ENCODE measurements at regions not wholly inside any gene's neighbourhood (a gene's known extent, or its start where the extent isn't known, plus 50 kb on each side); places are given as distances from the start of the nearest gene placed in this dataset.

GRCh38 chr5:2451100-2451499 is 300.4 kb downstream of the IRX2 start:
- no peak overlapping the region for H3K4me2 ChIP-seq
- H3K27me3 ChIP-seq (ENCODE audit: insufficient read depth), result no peaks in the 10 kb centered on the region
- no peaks in the 10 kb centered on the region for H3K4me1 ChIP-seq (ENCODE audit: insufficient read depth)
- DNase-seq (ENCODE audit: low spot score) (no peak), ATAC-seq (no peak)
- Mint-ChIP-seq H3K36me3 (ENCODE audit: low read depth) (no peaks in the 10 kb centered on the region), H3K4me1 (no peaks in the 10 kb centered on the region), H3K27ac (no peak overlapping the region), H3K9me3 (peaks cover 7% of the 10 kb centered on the region; the same call in 2 of the 3 replicates), H3K4me3 (no peak overlapping the region), H3K27me3 (ENCODE audit: insufficient read depth, low read depth, poor library complexity) (no peaks in the 10 kb centered on the region)
- H2AFZ ChIP-seq, result no peak overlapping the region
- no peaks in the 10 kb centered on the region for H3K9me2 ChIP-seq (ENCODE audit: insufficient read depth)
- H3K79me2 ChIP-seq (replicated peaks; ENCODE audit: insufficient read depth), result no peaks in the 10 kb centered on the region
- no peaks in the 10 kb centered on the region for H4K20me1 ChIP-seq (replicated peaks; ENCODE audit: insufficient read depth)
- TF ChIP-seq ETS1 (IDR thresholded peaks at IDR 0.05), result no peak
- no peak for TF ChIP-seq CREB1 (CRISPR knock-in tag; IDR thresholded peaks at IDR 0.05; ENCODE audit: low read depth)
- no peak for TF ChIP-seq ZNF462 (CRISPR knock-in tag; IDR thresholded peaks at IDR 0.05)
- no peak for TF ChIP-seq EZH2 (IDR thresholded peaks at IDR 0.05; ENCODE audit: low read depth, unreplicated experiment)
- no peak for TF ChIP-seq STAT1 (IDR thresholded peaks at IDR 0.05; ENCODE audit: unreplicated experiment)
- TF ChIP-seq NANOG (IDR thresholded peaks at IDR 0.05; ENCODE audit: borderline replicate concordance), result no peak
- no peak for TF ChIP-seq CTCF (conservative IDR thresholded peaks at IDR 0.05; ENCODE audit: low read depth in 2 of 2)
- TF ChIP-seq ZNF114 (CRISPR knock-in tag; IDR thresholded peaks at IDR 0.05), result no peak
- TF ChIP-seq POLR2AphosphoS5 (IDR thresholded peaks at IDR 0.05; ENCODE audit: low read depth), result no peak
- no peak for TF ChIP-seq ZNF331 (CRISPR knock-in tag; IDR thresholded peaks at IDR 0.05; ENCODE audit: low read depth)
- TF ChIP-seq REST (IDR thresholded peaks at IDR 0.05; ENCODE audit: unreplicated experiment), result no peak
- no peak for TF ChIP-seq EZH2phosphoT487 (IDR thresholded peaks at IDR 0.05; ENCODE audit: unreplicated experiment)
- no peak for TF ChIP-seq JUNB (IDR thresholded peaks at IDR 0.05; ENCODE audit: unreplicated experiment)
- no peaks in the 10 kb centered on the region for H3F3A ChIP-seq (replicated peaks; ENCODE audit: low read depth)
- no peaks in the 10 kb centered on the region for H3K36me3 ChIP-seq (ENCODE audit: insufficient read depth)
- no peak overlapping the region for H3K4me3 ChIP-seq
- no peak overlapping the region for H3K27ac ChIP-seq (ENCODE audit: low read depth)

Data from GM23338 (cell line).